Gastroesophageal sphincter (tissue), 3 donors: ENCODE measurements at regions not wholly inside any gene's neighbourhood (a gene's known extent, or its start where the extent isn't known, plus 50 kb on each side); places are given as distances from the start of the nearest gene placed in this dataset.

ENCODE experiments used
- EP300 ChIP-seq: sonication (generic); formaldehyde crosslinking; IDR thresholded peaks from one replicate; pipeline ENCODE4 v1.6.1; 2017; ENCODE audit warnings: antibody characterized with exemption, mild to moderate bottlenecking
- POLR2A ChIP-seq, 2 donors: fragments of 450-650 bp; IDR thresholded peaks; one replicate each; pipeline ENCODE4 v1.6.1; 2017; ENCODE audit warnings: antibody characterized with exemption in 2 of 2, mild to moderate bottlenecking in 2 of 2, moderate library complexity in 1 of 2
- POLR2AphosphoS5 ChIP-seq: sonication (generic); formaldehyde crosslinking; IDR thresholded peaks from one replicate; pipeline ENCODE4 v1.6.1; 2017; ENCODE audit warnings: antibody characterized with exemption
- TF ChIP-seq, protein P1 (sequence below), 4 experiments: fragments of 200-600 bp in 2 of 4; fragments of 450-650 bp in 2 of 4; sonication (generic) in 1 of 4; IDR thresholded peaks; one replicate each; pipeline ENCODE4 v1.5.1; 2017 to 2019; ENCODE audit warnings: antibody characterized with exemption in 4 of 4, mild to moderate bottlenecking in 2 of 4, moderate library complexity in 2 of 4

DNA sequence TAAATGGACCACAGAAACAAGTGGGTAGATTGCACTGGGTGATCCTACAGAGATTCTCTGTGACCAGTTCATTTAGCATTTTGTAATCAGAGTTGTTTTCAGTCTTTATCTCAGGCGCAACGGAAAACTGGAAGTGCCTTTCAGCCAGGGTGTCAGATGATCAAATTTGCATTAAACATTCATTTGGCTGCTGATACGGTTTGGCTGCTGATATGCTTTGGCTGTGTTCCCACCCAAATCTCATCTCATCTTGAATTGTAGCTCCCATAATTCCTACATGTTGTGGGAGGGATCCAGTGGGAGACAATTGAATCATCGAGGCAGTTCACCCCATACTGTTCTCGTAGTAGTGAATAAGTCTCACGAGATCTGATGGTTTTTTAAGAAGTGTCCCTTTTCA is 1396.1 kb upstream of the TMEFF2 start:
- TF ChIP-seq, protein P1, sequence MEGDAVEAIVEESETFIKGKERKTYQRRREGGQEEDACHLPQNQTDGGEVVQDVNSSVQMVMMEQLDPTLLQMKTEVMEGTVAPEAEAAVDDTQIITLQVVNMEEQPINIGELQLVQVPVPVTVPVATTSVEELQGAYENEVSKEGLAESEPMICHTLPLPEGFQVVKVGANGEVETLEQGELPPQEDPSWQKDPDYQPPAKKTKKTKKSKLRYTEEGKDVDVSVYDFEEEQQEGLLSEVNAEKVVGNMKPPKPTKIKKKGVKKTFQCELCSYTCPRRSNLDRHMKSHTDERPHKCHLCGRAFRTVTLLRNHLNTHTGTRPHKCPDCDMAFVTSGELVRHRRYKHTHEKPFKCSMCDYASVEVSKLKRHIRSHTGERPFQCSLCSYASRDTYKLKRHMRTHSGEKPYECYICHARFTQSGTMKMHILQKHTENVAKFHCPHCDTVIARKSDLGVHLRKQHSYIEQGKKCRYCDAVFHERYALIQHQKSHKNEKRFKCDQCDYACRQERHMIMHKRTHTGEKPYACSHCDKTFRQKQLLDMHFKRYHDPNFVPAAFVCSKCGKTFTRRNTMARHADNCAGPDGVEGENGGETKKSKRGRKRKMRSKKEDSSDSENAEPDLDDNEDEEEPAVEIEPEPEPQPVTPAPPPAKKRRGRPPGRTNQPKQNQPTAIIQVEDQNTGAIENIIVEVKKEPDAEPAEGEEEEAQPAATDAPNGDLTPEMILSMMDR (IDR thresholded peaks at IDR 0.05): no peak
- no peak for TF ChIP-seq POLR2AphosphoS5
- no peak for TF ChIP-seq POLR2A (IDR thresholded peaks at IDR 0.05)
- no peak for TF ChIP-seq EP300
